HG03521 (cell line): ENCODE measurements at regions not wholly inside any gene's neighbourhood (a gene's known extent, or its start where the extent isn't known, plus 50 kb on each side); places are given as distances from the start of the nearest gene placed in this dataset.
"Not testable (repeated sequence)": the region's sequence is repeated elsewhere in the genome, so short reads cannot be mapped to it uniquely, and the experiment has no call there.

Experiments
- ATAC-seq: cut with Tn5 transposase; IDR thresholded peaks from one replicate; pipeline ENCODE4 v1.9.1; 2021; ENCODE audit warnings: mild to moderate bottlenecking, moderate library complexity; ENCODE audit not compliant: unreplicated experiment

DNA sequence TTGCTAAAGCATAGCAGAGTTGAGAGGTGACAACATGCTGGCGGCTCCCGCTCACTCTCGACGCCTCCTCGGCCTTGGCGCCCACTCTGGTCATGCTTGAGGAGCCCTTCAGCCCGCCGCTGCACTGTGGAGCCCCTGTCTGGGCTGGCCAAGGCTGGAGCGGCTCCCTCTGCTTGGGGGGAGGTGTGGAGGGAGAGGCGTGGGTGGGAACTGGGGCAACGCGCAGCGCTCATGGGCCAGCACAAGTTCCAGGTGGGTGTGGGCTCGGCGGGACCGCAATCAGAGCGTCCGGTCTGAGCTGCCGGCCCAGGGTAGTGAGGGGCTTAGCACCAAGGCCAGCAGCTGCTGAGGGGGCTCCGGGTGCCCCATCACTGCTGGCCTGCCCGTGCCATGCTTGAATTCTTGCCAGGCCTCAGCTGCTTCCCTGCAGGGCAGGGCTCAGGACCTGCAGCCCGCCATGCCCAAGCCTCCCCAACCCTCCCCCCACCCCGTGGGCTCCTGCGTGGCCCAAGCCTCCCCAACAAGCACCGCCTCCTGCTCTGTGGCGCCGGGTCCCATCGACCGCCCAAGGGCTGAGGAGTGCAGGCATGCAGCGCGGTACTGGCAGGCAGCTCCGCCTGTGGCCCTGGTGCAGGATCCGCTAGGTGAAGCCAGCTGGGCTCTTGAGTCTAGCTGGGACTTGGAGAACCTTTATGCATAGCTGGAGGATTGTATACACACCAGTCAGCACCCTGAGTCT lies 2052.8 kb upstream of the CELF4 start:
- no peak for ATAC-seq

DNA sequence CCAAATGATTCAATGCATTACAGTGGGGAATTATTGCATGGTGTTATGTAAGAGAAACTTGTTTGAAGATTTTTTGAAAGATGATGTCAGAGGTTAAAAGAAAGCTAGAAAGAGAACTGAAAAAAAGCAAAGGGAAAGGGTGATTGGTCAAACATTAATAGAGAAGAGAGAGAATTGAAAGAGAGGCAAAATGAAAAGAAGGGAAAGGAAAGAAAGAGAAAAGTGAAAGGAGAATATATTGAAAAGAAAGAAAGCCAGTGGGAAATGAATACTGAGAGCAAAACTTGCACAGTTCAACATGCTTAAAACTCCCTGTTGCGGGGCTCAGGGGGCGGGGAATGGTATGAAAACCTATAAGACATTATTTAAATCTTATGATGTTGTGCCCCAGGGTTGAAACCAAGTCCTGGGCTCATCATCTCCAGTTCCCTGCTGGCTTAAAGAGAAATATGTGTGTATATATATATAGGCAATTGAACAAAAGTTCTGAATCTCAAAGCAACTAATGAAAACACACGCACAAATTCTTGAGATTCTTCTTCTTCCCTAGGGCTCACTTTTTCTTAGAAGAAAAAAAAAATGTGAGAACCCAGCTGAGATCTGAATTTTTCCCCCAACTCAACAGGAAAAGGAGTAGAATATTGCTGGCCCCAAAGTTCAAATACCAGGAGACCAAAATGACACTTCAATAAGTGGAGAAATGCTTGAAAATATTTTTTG lies 2045.9 kb upstream of the CELF4 start:
- ATAC-seq: no peak

DNA sequence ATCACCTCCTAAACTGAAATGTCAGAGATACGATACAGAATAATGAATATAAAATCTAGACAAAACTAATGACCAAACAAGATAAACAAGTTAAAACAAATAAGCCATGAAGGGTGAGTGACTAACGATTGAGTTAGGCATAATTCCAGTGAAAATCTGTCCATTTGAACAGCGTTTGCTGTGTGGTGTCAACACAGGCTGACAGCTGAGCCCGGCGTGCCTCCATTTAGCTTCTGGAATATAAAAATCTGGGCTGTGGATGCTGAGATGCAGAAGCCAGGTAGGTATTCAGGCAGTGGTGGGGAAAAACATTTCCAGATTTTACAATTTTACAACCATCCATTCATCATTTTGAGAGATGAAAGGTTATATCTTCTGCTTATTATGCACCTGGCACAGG lies 2041.4 kb upstream of the CELF4 start:
- ATAC-seq: no peak

DNA sequence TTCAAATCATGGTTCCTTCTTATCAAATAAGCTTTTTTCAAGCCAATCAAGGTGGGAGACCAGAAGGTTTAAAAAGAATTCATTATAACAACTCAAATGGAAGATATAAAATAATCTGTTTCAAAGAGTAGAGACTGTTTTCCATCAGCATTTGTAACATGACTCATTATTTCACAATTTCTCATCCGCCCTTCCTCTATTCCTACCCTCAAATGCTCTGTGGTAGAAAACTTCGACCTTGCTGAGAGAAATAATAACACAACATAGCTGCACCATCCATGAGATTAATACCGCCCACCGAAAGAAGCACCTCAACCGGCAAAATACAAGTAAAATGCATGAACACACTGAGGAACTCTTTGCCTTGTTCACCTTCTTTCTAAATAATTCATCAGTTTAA lies 2039.2 kb upstream of the CELF4 start:
- ATAC-seq: no peak

DNA sequence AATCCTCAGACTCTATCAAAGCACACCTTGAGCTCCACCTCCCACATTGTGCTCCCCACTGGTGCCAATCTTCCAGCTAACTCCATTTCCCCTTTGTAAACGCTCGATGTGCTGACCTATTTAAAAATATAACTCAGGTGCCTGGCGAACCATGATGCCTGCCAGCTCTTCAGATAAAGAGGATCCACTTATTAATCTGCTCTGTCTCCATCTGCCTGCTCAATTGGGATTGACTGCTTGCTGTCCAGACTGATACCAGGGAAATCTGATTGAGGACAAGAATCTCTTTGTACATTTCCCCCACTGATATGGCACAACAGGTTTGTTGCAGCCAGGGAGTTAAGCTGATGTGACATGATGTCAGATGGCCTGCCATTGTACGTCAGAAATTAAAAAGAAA lies 2036.5 kb upstream of the CELF4 start:
- ATAC-seq: no peak

DNA sequence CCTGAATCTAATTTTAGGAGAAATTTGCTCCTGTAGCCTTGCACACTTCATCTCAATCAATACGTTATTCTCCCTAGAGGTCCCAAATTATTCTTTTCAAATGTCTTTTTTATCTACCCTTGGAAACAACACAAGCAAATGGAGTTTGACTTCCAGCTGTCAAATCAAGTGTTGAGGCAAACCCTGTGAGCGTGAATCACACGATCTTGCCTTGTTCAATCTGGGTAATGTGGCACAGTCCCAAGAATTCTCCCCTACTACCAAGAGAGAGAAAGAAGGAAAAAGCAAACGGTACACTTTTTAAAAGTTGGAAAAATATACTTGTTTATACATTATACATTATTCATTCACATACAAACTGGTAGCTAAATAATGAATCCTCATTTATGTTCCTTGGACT lies 2035.3 kb upstream of the CELF4 start:
- ATAC-seq: no peak

DNA sequence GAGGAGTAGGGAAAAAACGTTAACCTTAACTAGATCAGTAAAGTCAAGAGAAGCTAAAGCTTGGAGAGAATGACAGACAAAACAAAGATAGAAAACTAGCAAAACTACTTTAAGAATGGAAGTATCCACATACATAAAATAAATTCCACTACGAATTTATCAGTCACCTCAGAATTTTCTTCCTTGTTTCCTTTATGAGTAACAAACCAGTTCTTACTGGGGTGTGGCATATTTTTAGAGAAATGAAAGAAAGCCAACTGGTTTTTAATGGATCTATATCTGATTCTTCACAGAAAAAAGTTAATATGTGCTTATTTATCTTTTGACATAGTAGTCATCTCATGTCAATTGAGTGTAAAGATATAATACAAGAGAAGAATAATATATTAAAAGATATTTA lies 2033.7 kb upstream of the CELF4 start:
- no peak for ATAC-seq

DNA sequence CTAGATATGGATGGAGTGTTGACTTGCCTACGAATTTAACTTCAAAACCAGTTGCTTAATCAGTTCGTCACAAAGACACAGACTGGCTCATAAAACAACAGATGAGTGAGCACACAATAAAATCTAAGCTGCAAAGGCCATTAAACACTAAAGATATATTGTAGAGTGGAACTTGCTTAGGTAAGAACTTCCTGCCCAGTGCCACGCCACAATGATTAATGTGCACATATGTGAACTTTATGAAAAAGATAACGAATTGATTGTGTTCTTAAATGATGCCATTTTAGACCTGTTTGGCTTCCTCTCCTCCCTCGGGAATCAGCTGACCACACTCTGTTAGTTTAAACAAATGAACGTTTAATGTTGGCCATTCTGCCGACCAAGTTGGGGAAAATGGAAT lies 2031.3 kb upstream of the CELF4 start:
- ATAC-seq: no peak

DNA sequence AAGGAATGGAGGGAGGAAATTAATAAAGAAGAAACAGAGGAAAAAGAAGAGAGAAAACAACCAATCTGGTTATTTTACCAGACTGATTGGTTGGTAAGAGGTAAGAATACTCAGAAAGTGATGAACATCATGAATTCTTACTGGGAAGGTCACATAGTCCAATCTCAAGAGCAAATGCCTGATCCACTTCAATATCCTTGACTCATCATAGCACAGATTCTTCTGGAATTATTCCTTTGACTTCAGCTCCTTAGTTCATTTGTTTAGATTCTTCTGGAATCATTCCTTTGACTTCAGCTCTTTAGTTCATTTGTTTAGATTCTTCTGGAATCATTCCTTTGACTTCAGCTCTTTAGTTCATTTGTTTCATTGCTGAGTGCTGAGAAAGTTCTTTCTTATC lies 2030.6 kb upstream of the CELF4 start:
- no peak for ATAC-seq

DNA sequence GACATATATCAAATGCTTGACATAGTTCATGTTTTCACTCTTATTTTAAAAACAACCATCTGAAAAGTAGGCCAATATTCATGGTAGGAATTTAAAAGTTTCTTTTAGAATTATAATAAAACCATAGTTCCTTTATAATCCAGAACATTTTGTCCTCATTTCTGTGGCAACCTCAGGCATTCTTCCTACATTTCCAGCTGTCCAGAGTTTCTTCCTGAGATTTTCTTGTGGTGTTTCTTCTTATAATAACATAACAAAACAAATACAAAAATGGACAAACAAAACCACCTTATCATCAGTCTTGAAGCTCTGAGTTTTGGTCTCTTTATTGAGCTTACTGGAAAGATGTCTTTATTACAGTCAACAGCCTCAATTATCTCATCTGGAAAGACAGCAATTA lies 2028.6 kb upstream of the CELF4 start:
- no peak for ATAC-seq

DNA sequence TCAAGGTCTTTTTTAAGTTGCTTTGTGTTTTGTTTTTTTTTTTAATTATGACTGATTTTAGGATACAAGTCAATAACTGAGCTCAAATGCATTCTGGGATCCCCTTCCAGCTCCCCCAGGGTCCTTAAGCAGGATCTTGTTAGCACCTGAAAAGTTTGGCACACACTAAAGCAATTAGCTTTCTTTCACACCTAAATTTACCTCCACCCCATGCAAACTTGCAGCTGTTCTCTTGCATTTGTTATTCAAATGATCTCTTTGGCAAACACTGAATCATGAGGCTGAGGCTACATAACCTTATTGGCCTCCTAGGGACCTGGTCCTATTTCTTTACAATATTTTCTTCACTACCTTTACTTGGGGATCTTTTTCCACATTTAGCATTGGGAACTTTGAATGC lies 2026.1 kb upstream of the CELF4 start:
- no peak for ATAC-seq

DNA sequence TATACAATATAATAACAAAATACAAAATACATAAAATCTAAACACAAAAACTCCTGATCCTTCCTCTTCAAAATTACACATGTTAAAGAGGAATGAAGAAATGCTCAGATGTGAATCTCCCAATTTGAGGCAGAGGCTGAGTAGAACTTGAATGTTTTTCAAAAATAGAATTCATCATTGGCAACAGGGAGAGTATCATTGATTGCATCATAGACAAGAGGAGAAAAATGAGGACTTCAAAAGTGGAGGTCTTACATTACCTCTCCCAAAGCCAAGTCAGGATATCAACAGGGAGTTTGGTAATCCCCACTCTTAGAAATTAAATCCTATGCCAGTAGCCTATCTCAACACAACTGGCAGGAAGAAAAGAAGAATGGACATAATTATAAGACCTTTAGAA lies 2023.9 kb upstream of the CELF4 start:
- no peak for ATAC-seq

DNA sequence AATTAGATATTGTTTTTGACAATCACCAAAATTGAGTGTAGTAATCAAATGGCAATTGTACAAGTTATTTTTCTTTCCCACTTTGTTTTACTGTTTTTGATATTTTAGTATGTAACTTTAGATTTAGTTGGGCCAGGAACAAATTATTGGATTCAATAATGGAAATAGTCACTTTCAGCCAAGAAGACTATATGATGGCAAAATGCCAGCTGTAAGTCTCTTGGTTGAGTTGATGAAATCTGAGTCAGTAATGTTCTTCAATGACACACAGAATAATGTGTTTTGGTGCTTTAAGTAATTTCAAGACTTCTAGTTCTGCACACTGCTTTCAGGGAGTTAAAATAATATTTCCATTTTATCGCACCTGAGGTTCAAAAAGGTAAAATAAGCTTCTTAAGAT lies 2022.0 kb upstream of the CELF4 start:
- ATAC-seq: no peak

DNA sequence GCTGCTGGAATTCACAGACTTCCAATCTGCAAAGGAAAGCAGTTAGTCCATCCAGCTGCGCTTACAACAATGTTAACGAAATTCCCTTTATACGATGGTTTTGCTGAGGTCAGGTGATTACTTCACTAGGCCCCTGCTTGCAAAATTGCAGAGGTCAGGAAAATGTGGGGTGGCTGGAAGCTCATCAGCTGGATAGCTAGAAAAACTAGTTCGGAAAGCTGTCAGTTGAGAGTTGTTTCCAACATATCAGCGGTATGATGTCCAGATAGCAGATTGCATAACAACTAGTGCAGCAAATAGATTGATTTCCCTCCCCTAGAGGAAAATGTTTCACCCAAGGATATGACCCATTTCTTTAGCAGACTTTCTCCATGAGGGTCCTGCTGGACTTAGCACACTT lies 2021.1 kb upstream of the CELF4 start:
- no peak for ATAC-seq

DNA sequence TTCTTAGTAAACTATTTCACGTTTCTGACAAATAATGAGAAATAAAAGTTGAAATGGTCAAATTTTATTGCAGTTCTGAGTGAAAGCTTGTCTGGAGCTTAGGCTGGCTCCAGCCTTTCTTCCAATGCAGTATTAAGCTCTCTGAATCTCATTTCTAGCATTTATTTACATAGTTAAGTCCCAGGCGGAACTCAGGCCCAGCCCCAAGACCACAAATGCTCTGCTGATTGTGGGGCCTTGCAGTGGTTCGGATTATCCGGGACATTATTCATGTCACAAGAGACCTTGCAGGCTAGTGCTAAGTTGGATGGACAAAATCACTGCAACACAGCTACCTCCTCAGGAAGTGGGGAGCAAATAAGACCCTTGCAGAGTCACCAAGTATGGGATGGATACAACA lies 2009.3 kb upstream of the CELF4 start:
- no peak for ATAC-seq

DNA sequence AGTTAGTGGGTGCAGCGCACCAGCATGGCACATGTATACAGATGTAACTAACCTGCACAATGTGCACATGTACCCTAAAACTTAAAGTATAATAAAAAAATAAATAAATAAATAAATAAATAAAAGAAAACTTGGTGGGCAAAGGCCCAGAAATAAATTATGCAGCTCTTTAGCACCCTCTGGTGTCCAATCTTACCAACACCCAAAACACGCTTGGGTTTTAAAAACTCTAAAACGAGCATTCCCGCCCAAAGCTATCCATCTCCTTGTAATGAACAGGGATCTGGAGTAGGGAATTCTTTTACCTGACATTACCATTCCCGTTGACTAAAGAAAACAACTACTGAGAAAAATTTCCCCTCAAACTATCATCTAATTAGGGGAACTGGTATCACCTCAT lies 2005.9 kb upstream of the CELF4 start:
- ATAC-seq: no peak

DNA sequence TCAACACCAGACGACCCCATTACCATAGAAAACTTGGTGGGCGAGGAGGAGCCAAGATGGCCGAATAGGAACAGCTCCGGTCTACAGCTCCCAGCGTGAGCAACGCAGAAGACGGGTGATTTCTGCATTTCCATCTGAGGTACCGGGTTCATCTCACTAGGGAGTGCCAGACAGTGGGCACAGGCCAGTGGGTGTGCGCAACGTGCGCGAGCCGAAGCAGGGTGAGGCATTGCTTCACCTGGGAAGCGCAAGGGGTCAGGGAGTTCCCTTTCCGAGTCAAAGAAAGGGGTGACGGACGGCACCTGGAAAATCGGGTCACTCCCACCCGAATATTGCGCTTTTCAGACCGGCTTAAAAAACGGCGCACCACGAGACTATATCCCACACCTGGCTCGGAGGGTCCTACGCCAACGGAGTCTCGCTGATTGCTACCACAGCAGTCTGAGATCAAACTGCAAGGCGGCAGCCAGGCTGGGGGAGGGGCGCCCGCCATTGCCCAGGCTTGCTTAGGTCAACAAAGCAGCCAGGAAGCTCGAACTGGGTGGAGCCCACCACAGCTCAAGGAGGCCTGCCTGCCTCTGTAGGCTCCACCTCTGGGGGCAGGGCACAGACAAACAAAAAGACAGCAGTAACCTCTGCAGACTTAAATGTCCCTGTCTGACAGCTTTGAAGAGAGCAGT lies 2000.1 kb upstream of the CELF4 start:
- ATAC-seq: not testable (repeated sequence)

DNA sequence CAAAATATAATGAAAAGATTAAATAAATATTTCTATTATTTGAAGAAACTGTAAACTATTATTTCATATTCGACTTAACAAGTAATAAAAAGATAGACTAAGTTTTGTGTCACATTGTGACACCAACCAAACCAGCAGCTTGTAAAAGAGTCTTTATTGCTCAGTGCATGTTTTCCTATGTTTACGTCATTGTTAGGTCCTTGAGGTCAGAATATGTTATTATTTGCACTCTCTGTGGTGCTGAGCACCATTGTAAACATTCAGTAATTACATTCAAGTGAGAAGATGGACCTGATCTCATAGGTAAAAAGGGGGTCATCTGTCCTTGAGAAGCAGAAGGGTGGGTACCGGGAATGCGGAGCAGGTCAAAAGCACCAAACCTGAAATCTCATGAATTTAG lies 1999.1 kb upstream of the CELF4 start:
- ATAC-seq: no peak

DNA sequence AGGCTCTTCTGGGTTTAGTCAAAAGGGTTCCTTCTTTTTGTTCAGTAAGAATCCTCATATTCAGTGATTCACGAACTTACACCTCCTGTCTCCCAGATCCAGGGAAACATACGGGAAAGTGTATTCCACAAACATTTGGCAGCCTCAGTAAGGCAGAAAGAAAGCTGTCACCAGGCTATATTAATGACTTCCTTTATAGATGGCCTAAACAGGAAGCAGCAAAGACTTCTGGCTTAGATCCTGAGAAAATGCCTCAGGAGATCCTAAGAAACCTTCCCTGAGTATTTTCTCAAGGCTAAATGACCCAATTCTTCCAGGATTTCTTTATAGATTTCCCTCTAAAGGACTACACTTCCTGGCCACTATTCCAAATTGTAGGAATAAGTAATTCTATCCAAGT lies 1995.5 kb upstream of the CELF4 start:
- ATAC-seq: no peak

DNA sequence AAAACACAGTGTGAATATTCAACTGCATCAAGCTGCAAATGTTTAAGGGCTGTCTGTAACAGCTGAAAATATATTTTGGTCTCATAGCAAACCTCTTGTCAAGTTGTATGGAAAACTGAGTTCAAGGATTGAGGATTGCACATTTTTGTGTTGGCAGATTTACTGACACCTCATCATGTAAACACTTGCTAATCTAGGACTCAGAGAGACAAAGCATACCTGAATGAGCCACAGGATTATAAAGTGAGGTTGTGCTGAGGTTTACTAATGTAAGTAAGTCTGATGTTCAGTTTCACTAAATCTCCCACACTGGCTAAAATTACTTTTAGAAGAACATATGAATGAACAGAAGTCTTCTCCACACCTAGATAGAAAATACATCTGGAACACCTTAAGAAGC lies 1993.1 kb upstream of the CELF4 start:
- no peak for ATAC-seq

DNA sequence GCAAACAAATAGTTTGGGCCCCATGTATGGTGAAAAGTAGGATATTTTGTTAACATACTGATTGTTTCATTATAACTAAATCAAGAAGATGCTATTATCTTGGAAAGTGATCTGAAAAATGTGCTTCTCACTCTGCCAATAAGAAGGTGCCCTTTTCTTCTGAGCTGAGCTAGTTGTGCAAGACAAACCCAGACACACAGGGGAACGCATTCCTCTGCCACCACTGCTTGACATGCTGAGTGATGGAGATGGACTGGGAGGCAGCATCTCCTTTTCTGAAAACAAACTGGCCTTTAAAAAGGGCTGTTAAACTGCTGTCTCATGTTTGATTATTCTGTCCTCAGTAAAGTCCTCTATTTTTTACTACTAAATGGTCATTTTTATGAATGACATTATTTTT lies 1989.9 kb upstream of the CELF4 start:
- no peak for ATAC-seq

DNA sequence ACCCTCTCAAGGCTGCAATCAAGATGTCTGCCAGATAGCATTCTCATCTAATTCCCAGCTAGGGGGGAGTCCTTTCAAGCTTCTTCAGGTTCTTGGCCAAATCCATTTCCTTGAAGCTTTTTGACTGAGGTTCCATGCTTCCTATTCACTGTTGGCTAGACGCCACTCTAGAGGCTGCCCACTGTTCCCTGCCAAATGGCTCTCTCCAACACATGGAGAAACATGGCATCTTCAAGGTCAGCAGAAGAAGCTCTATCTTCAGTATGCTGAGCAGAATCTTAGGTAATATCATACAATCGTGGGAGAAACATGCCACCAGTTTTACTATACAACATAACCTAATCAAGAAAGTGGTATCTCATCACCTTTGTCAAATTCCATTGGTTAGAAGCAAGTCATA lies 1985.1 kb upstream of the CELF4 start:
- ATAC-seq: no peak
